Limb (tissue), 2 donors: ENCODE measurements at regions not wholly inside any gene's neighbourhood (a gene's known extent, or its start where the extent isn't known, plus 50 kb on each side); places are given as distances from the start of the nearest gene placed in this dataset.
"Not testable (repeated sequence)": the region's sequence is repeated elsewhere in the genome, so short reads cannot be mapped to it uniquely, and the experiment has no call there.

ENCODE experiments used
- DNase-seq, 2 donors: peaks; one replicate each; pipeline ENCODE4 v3.0.0-alpha.2; 2016; ENCODE audit errors: extremely low spot score in 2 of 2

GRCh38 chr15:70237626-70238025, 139.9 kb upstream of the TLE3 start:
- no peak for DNase-seq

GRCh38 chr15:70236341-70237086, 138.8 kb upstream of the TLE3 start:
- no peak for DNase-seq

DNA sequence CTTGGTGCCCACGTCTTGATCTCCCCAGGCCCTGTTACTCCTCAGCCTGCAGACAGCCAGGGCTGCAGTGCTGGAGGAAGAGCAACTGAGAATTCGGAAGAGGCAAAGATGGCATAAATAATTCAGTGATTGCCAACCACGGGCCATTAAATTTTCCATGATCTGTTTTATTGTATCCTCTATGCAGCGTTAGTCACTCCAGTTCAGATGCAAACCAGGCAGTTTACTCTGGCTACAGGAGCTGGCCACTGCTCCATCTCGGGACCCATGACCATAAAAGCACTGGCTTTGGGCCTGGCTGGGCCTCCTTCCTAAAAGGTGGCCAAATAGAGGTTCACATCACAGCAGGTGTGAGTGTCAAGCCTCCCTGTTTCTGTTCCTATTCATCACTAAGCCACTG, 137.6 kb upstream of the TLE3 start:
- DNase-seq, result no peak

DNA sequence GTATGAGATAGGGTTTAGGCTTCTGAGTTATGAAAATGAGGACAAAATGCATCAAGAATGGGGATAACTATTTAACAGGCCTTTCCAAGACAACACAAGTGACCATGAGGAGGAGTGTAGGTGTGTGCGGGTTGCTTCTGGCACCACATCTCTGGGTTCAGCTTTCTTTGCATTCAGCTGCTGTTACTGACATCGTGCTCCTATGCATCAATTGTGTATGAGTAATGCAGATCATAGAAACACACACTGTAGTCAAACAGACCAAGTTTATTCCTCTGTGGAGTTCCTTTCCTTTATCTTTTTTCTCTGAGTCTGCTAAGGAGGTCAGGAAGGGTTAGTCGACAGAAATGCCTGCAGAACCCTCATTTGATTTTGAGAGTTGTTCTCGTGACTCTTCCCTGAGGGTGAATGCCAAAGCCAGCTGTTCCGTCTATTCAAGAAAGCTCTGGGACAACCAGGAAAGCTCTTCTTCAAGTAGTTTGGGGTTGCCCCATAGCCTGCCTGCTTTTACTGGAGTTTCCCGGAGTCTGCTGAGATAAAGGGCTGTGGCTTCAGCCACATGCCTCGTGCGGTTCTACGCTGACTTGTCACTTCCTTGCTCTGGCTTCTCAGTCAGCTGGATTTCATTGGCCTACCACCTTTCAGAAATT, 136.7 kb upstream of the TLE3 start:
- no peak for DNase-seq

DNA sequence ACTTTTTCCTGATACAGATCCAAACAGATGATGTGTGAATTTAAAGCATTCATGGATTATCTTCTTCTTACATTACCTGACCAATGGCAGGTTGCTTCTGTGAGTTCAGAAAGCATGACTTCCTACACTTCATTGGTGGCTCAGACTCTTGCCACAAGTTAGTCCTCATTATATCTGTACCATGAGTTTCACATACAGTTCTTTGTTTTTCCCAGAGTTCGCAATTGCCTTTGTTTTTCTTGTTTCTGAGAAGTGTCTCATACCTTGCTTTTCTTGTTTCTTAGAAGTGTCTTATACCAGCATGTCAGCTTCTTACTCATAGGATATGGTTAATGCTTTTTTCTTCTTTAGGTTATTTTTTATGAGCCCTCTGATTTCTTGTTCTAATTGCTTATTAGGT, 133.8 kb upstream of the TLE3 start:
- DNase-seq, result no peak

DNA sequence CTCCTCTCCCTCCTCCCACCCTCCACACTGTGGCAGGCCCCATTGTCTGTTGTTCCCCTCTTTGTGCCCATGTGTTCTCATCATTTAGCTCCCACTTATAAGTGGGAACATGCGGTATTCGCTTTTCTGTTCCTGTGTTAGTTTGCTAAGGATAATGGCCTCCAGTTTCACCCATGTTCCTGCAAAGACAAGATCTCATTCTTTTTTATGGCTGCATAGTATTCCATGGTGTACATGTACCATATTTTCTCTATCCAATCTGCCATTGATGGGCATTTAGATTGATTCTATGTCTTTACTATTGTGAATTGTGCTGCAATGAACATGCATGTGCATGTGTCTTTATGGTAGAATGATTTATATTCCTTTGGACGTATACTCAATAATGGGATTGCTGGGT, 130.2 kb upstream of the TLE3 start:
- not testable (repeated sequence) for DNase-seq

DNA sequence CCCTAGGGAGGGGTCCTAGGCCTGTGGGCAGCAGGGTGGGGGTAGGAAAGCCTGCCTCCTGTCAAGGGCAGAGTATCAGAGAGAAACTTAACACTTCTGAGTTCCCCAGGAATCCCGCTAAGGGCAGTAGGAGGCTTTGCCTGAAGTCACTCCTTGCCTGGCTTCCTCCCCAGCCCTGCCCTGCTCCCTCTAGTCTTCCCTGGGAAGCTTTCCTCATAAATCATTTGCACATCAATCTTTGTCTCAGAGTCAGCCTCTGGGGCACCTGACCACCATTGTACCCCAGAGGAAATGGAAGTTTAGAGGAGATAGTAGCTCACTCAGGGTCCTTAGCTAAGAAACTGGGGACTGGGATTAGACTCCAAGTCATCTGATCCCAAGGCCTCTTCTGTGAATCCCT, 129.4 kb upstream of the TLE3 start:
- no peak for DNase-seq

DNA sequence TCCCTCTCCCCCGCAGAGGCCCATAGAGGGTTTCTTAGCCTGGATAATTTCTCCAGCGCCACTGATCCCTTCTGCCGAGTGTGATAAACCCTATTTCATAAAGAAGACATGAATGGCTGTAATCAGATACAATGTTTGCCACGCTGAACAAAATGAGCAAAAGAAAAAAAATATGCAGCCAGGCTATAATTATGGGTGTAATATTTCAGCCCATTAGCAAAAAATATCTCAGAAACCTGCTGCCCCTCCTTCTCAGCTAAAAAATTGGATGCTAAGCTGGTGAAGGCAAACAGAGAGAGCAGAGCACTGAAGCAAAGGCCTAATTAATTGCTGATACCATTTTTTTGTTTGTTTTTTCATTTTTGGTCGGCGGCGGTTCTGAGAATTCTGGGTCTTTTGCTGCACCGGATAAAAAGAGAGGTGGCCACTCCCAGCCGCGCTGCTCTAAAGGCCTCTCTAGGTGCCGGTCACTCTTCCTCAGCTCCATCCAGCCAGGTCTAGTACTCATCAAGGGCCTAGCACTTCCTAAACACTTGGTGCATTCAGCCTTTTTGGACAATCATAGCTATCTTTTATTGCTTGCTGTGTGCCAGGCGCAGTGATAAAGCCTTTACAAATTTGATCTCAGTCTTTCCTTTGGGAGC, 128.7 kb upstream of the TLE3 start:
- DNase-seq, result no peak

- DNase-seq, result no peak
Measured at GRCh38 chr15:70225416-70225815, 127.7 kb upstream of the TLE3 start.

DNA sequence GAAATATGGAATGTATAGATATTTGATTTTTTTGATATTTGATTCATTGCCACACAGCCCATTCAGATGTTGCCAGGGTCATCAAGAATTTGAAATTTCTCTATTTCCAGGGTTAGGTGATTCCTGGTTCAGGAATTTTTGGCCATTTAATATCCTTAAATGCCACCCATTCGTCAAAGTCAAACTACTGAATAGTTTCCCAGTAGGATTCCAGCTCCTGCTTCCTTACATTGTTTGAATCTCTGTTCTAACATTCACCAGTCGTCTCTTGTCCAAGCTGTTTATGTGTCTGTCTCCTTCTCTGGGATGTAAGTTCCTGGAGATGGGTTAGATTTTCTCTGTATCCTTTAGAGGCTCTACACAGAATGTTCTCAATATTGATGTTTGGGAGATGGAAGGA, 124.9 kb upstream of the TLE3 start:
- DNase-seq, result no peak

DNA sequence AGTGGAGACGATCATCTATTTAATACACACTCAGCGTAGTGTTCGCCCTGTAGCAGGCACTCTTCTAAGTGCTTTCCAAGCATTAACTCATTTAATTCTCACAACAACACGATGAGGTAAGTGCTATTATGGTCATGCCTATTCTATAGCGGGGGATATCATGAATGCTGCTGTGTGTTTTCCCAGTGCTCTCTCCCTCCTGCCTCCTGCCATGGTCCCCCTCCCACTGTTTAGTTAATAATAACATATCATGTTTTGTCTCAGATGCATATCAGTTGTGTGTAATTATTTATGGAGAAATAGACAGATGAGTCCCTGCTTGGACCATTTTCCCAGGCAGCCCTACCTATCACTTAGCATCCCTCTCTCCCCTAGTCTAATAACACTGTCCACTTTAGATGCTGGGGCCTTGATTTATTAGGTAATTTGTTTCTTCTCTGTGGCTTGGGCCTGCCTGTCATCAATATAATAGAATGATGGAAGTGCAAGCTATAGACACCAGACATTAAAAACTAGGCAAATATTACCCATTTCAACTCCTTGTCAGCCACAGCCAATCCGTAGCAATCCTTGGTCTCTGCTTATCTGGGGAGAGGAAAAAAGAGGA, 122.9 kb upstream of the TLE3 start:
- DNase-seq, result no peak

GRCh38 chr15:70219966-70220365, 122.2 kb upstream of the TLE3 start:
- no peak for DNase-seq

GRCh38 chr15:70219256-70219895, 121.7 kb upstream of the TLE3 start:
- DNase-seq, result no peak

DNA sequence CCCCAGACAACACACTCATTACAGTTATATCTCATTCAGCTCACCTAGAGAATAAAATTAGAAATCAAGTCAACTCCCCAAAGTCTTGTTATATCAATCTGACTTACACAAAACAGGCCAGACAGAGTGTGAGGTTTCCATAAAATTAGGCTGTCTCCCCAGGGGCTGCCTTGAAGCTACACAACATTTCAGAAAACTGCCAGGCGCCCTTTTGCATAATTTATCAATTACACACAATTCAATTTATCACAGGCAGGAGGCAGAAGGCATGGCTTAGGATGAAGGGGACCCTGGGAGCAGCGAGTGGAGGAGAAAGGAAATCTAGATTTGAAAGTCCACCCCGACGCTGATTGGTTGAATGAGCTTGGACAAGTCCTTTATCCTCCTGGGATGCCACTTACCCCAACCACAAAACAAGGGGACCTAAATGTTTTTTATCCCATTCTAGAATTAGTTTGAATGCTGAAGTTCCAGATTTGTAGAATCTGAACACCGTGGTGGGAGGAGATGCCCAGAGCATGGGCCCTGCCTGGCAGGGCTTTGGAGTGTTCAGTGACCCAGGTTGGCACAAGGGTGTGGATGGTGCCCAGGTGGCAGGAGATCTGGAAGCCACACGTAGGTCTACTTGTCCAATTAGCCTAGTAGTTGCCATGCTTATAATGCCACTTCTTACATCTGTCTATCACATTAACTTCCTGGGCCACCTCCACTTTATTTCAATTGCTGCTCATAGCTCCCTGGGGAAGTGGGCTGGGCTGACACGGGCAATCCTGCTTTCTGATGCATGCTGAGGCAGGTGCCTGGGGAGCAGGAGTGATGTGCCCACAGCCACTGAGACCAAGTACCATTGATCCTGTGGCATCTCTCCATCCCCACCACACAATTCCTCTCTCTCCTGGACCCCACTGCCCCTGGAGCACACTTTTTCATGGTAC, 119.8 kb upstream of the TLE3 start:
- DNase-seq, result no peak

DNA sequence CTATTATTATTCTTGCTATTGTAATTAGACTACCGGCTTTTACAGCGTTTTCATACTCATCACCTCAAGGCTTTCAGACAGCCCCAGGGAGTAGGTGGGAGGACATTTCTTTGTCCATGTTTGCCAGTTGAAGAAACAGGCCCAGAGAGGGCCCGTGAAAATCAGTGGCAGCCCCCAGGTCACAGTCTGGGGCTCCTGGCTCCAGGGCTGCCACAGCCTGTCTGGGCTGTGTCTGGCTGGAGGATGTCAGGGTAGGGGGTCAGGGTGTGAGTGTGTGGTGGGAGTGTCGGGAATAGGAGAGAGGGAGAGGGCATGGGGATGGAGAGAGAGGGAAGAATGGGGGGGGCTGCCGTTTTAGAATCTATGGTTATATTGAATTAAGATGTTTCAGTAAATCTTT, 118.2 kb upstream of the TLE3 start:
- no peak for DNase-seq

DNA sequence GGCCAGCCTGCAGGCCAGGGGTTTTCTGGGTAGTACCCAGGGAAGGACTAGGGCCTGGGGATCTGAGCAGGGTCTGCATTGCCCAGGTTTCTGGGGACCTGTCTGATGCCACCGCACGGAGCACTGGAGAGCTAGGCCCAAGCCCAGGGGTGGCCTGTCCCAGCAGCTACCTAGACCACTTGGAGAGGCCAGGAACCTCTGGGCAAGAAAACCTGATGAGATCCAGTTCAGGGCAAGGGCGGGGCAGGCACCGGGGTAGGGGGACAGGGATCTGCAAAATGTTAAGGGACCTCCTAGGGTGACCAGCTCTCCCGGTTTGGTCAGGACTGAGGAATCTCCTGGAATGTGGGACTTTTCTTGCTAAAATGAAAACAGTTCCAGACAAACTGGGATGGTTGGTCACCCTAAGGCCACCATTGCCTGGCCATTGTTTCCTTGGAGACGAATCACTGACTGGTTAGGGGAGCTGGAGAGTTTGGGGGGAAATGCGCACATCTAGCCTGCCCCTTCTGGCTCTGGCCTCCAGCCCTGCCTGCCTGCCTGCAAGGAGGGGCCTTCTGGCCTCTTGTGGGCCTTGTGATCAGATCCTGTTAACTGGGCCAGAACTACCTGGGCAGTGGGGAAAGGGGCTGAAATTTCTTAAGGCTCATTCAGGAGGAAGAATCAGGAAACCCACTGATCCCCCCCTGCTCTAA, 117.4 kb upstream of the TLE3 start:
- DNase-seq, result no peak

DNA sequence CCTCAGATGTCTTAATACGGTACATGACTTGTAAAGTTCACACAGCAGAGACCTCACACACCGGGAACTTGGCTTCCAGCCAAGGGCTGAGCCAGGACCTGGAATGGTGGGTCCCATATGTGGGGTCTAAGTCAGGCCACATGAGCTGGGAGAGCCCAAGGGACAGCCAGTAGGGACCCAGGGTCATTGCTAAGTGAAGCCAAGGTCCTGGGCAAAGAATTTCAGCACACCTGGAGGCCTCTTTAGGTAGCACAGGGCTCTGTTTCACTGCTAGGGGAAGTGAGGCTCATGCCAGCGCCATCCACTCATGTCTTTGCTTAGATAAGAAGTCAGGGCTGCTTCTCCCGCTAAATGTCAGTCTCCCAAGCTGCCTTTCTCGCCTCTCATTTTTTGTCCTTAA, 116.6 kb upstream of the TLE3 start:
- no peak for DNase-seq

DNA sequence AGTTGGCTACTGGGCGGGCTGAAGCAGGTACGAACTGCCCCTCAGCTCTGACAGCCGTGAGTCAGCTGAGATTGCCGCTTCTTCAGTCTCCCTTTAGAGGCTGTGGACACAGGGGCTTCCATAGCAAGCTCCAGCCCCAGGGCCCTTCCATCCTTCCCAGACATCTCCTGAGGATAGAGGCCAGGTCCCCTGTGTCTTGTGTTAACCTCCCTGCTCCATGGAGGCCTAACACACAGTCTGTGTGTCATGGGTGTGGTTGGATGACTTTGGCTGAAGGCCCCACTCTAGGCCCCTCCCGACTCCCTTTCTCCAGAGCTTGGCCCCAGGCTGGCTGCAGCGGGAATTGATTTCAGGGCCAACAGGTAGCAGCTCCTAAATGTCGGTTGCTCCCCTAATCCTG, 116.1 kb upstream of the TLE3 start:
- DNase-seq, result no peak

GRCh38 chr15:70212963-70213315, 115.2 kb upstream of the TLE3 start:
- no peak for DNase-seq

DNA sequence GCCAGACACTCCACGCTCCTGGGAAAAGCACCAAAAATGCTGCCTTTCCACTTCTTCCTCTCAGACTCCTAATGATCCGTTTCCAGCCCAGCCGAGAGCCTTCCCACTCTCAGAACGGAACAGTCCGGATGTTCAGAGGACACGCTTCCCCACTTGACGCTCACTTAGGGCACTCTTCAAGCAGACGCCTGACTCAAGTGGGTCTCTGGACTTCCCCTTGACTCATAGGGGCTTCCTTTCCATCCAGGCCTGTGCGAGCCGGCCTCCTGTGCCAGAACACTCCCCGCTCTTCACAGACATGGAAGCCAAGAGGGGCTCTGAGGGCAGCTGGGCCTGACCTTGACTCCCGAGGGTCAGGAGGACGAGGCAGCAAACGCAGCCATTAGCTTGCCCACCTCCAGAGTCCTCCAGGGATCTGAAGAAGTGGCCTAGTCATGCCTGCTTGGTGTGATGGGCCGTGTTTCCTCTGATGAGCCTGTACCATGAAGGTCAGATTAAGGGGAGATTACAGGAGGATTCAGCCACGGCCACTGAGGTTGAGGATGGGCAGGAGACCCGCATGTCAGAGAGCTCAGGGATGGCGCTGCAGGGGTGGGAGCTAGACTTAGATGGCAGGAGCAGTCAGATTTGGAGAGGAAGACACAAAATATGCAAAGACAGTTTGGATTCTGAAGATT, 114.7 kb upstream of the TLE3 start:
- DNase-seq, result no peak
